ENCODE measurements at regions not wholly inside any gene's neighbourhood (a gene's known extent, or its start where the extent isn't known, plus 50 kb on each side); places are given as distances from the start of the nearest gene placed in this dataset.

DNA sequence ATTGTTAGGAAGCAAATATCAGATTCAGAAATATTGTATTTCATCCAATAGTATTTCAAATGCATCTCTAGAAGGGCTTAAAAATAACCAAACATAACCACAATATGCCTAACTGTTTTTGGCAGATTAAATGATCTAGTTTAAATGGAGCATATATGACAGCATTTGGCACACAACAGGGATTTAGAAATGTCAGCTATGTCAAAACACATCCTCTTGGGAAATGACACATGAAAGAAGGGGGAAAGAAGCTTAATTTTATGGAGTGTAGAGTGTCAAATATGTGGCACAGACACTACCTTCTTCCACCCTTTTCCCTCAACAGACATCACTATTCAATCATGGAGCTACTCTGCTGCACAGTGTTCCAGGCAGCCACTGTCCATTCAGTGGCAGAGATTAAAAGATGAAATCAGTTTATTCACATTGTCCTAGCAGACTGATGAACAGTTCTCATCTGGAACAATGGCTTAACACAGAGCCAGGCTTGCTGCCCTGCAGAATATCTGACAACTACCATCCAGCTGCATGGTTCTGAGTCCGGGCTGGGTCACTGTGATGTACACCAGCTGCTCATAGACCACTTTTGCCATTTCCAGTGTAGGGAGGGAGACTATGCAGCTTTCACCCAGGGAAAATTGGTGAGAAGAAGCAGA is 349.8 kb downstream of the DHX35 start:
- H3K36me3 ChIP-seq (replicated peaks in 1 of 2; ENCODE audit: control insufficient read depth in 1 of 2, insufficient read depth in 2 of 2, low read length in 2 of 2) = no peaks in the 10 kb centered on the region
- no peak overlapping the region for H3K4me3 ChIP-seq (replicated peaks in 1 of 3; ENCODE audit: low read depth in 2 of 3, low read length in 3 of 3)
- H3K27ac ChIP-seq (ENCODE audit: low read depth in 1 of 2, low read length in 2 of 2) = no peak overlapping the region
- no peaks in the 10 kb centered on the region for H3K36me3 Mint-ChIP-seq
- no peak overlapping the region for H3K4me3 Mint-ChIP-seq
- H3K27ac Mint-ChIP-seq = no peak overlapping the region
- H3K4me1 Mint-ChIP-seq = no peaks in the 10 kb centered on the region
- peaks cover 4% of the 10 kb centered on the region in 2 donors for H3K9me3 ChIP-seq (replicated peaks in 1 of 2; ENCODE audit: control insufficient read depth in 1 of 2, insufficient read depth in 1 of 2, low read length in 2 of 2)
- no peaks in the 10 kb centered on the region for H3K79me2 ChIP-seq (ENCODE audit: insufficient read depth, low read length)
- intact Hi-C loops (cut with micrococcal nuclease) = no loop called here
- H3K4me1 ChIP-seq (ENCODE audit: control insufficient read depth in 1 of 2, insufficient read depth in 2 of 2, low read length in 2 of 2) = no peaks in the 10 kb centered on the region
- no peak overlapping the region for H3K9ac ChIP-seq (ENCODE audit: insufficient read depth, low read length, poor library complexity, severe bottlenecking)
- no peak overlapping the region for H2AFZ ChIP-seq (ENCODE audit: insufficient read depth, low read depth, low read length, poor library complexity, severe bottlenecking)
- no peaks in the 10 kb centered on the region for H3K27me3 ChIP-seq (ENCODE audit: control insufficient read depth in 2 of 2, insufficient read depth in 2 of 2, low read length in 2 of 2)
- peaks cover 0 to 8% (median 3%) of the 10 kb centered on the region in 7 donors for H3K9me3 Mint-ChIP-seq
- no CpG with 5 or more reads among the region's 1 CpG for WGBS (ENCODE audit: insufficient coverage)
- TF ChIP-seq, protein P1, sequence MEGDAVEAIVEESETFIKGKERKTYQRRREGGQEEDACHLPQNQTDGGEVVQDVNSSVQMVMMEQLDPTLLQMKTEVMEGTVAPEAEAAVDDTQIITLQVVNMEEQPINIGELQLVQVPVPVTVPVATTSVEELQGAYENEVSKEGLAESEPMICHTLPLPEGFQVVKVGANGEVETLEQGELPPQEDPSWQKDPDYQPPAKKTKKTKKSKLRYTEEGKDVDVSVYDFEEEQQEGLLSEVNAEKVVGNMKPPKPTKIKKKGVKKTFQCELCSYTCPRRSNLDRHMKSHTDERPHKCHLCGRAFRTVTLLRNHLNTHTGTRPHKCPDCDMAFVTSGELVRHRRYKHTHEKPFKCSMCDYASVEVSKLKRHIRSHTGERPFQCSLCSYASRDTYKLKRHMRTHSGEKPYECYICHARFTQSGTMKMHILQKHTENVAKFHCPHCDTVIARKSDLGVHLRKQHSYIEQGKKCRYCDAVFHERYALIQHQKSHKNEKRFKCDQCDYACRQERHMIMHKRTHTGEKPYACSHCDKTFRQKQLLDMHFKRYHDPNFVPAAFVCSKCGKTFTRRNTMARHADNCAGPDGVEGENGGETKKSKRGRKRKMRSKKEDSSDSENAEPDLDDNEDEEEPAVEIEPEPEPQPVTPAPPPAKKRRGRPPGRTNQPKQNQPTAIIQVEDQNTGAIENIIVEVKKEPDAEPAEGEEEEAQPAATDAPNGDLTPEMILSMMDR (IDR thresholded peaks at IDR 0.05) = no peak
- peaks cover 0 to 2% (median 2%) of the 10 kb centered on the region in 3 donors for H3K27me3 Mint-ChIP-seq (ENCODE audit: low read depth in 3 of 3)
- no peak overlapping the region for H3K4me2 ChIP-seq (replicated peaks; ENCODE audit: extremely low read depth, low read length, poor library complexity, severe bottlenecking)
- no peaks in the 10 kb centered on the region for H4K20me1 ChIP-seq (ENCODE audit: insufficient read depth, low read length)
- DNase-seq = no peak

DNA sequence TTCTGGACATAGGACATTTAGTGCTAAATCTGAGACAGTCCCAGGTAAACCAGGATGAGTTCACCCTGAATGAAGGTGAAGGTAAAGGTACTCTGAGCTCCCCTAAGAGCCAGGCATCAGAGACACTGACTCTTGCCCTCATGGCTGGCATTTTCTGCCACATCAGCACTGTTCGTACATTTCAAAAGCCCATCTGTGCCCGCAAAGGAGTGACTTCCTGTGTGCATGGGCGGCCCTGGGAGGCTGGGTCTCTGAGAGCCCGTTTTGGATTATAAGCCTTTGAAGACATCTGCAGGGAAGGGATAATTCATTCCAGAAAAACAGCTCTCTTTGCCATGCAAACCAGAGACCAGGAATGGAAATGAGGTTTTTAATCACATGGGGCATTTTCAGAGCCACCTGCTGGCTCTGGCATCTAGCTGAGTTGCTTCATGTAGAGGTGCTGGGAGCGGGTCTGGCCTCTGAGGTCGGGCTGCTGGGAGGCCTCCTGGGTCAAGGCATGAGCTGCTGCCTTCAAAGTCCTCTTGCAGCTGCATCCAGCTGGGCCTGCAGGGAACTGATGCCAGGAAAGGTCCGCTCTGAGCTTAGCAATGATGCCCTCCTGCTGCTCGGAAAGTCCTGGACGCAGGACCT is 348.3 kb downstream of the DHX35 start:
- Mint-ChIP-seq H3K27me3 (ENCODE audit: low read depth in 3 of 3) (peaks cover 0 to 2% (median 2%) of the 10 kb centered on the region in 3 donors), H3K36me3 (no peaks in the 10 kb centered on the region), H3K4me3 (no peak overlapping the region), H3K4me1 (no peaks in the 10 kb centered on the region), H3K27ac (no peak overlapping the region), H3K9me3 (peaks cover 0 to 8% (median 6%) of the 10 kb centered on the region in 7 donors)
- H3K27me3 ChIP-seq (ENCODE audit: control insufficient read depth in 2 of 2, insufficient read depth in 2 of 2, low read length in 2 of 2) = no peaks in the 10 kb centered on the region
- no peak overlapping the region for H3K9ac ChIP-seq (ENCODE audit: insufficient read depth, low read length, poor library complexity, severe bottlenecking)
- intact Hi-C loops (cut with micrococcal nuclease) = no loop called here
- H2AFZ ChIP-seq (ENCODE audit: insufficient read depth, low read depth, low read length, poor library complexity, severe bottlenecking) = no peak overlapping the region
- H3K4me2 ChIP-seq (replicated peaks; ENCODE audit: extremely low read depth, low read length, poor library complexity, severe bottlenecking) = no peak overlapping the region
- H3K79me2 ChIP-seq (ENCODE audit: insufficient read depth, low read length) = no peaks in the 10 kb centered on the region
- 53% methylated on average over 5 of the region's 9 CpGs for WGBS (ENCODE audit: insufficient coverage)
- H4K20me1 ChIP-seq (ENCODE audit: insufficient read depth, low read length) = no peaks in the 10 kb centered on the region
- no peak overlapping the region for H3K27ac ChIP-seq (ENCODE audit: low read depth in 1 of 2, low read length in 2 of 2)
- H3K9me3 ChIP-seq (replicated peaks in 1 of 2; ENCODE audit: control insufficient read depth in 1 of 2, insufficient read depth in 1 of 2, low read length in 2 of 2) = peaks cover 4% of the 10 kb centered on the region in 2 donors
- no peaks in the 10 kb centered on the region for H3K4me1 ChIP-seq (ENCODE audit: control insufficient read depth in 1 of 2, insufficient read depth in 2 of 2, low read length in 2 of 2)
- no peak for DNase-seq
- H3K36me3 ChIP-seq (replicated peaks in 1 of 2; ENCODE audit: control insufficient read depth in 1 of 2, insufficient read depth in 2 of 2, low read length in 2 of 2) = no peaks in the 10 kb centered on the region
- H3K4me3 ChIP-seq (replicated peaks in 1 of 3; ENCODE audit: low read depth in 2 of 3, low read length in 3 of 3) = no peak overlapping the region
- TF ChIP-seq, protein P1 (IDR thresholded peaks at IDR 0.05) = no peak
